Erythroblast (primary cell): ENCODE measurements at regions not wholly inside any gene's neighbourhood (a gene's known extent, or its start where the extent isn't known, plus 50 kb on each side); places are given as distances from the start of the nearest gene placed in this dataset.

Experiments
- GATA1 ChIP-seq: IDR thresholded peaks from 2 replicates; pipeline ENCODE4 v1.6.1; 2011; ENCODE audit warnings: low read depth, mild to moderate bottlenecking, control low read depth, low read length, moderate library complexity
- POLR2A ChIP-seq: IDR thresholded peaks from 2 replicates; pipeline ENCODE4 v1.6.1; 2011; ENCODE audit warnings: mild to moderate bottlenecking, low read length

DNA sequence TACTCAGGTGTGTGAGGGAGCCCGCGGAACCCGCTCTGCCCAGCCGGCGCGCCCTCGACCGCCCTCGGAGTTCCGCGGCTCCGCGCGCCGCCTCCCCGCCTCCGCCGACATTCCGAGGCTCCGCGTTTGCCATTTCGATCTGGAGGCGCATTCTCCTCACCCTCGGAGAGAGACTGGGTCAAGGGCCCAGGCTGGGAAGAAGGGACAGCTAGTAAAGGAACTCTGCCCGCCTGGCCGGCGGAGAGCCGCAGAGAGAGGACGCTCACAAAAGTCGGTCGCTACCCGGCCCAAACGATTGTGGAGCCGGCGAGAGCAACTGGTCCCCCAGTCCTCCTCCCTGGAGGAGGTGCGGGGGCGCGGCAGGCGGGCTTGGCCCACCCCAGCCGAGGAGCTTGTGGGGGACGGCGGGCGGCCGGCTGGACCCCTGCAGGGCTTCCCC, 74.5 kb upstream of the LEP start:
- no peak for TF ChIP-seq POLR2A
- no peak for TF ChIP-seq GATA1
